ENCODE measurements at regions not wholly inside any gene's neighbourhood (a gene's known extent, or its start where the extent isn't known, plus 50 kb on each side); places are given as distances from the start of the nearest gene placed in this dataset.
"Not testable (repeated sequence)": the region's sequence is repeated elsewhere in the genome, so short reads cannot be mapped to it uniquely, and the experiment has no call there.

- H4K20me1 ChIP-seq (ENCODE audit: insufficient read depth); DNase-seq (ENCODE audit: low read depth, low spot score); POLR2A ChIA-PET; H3K27ac ChIP-seq (ENCODE audit: low read depth, low read length); H3K36me3 ChIP-seq (ENCODE audit: control insufficient read depth in 1 of 2, insufficient read depth in 2 of 2, low read length in 2 of 2); BruUV-seq (replicated peaks); ATAC-seq; H3K4me2 ChIP-seq (ENCODE audit: low read length); RAD21 ChIA-PET (ENCODE audit: low non-redundant PET in 1 of 2, low total read pairs in 2 of 2, uncharacterized antibody in 2 of 2, unreplicated experiment in 2 of 2); CTCF ChIA-PET; H3K4me3 ChIP-seq (replicated peaks in 1 of 2; ENCODE audit: low read depth in 1 of 2, low read length in 2 of 2); H2AFZ ChIP-seq (ENCODE audit: low read depth, low read length, poor library complexity, severe bottlenecking); H3K9ac ChIP-seq (ENCODE audit: low read length); H3K9me2 ChIP-seq (ENCODE audit: insufficient read depth); H3K27me3 ChIP-seq (ENCODE audit: insufficient read depth, low read length); H3K4me1 ChIP-seq (ENCODE audit: control insufficient read depth in 1 of 2, insufficient read depth in 2 of 2, low read length in 2 of 2); H3K9me3 ChIP-seq (ENCODE audit: control insufficient read depth in 1 of 2, insufficient read depth in 1 of 2, low read depth in 1 of 2, low read length in 2 of 2); intact Hi-C loops (cut with micrococcal nuclease): not testable (repeated sequence)
- H3K79me2 ChIP-seq (ENCODE audit: insufficient read depth, low read length): peaks cover 28% of the 10 kb centered on the region
Observed at GRCh38 chr2:111457191-111457590, 336.5 kb downstream of the BCL2L11 start.

DNA sequence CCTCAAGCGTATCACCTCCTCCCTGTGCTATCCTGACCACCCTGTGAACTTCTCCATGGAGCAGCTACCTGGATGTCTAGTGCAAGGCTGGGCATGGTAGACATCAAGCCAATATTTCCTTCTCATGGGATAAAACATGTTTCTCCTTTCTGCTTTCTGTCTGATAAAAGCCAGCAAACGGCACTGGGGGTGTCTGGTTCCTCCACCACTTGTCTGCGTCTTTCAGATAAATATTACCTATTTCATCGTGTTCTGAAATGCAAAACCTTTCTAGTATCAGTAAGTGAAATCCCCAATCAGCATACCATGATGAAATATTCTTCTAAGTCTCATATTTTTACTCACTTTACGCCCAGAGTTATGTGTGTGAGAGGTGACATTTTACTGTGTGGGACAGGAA is 340.2 kb downstream of the BCL2L11 start:
- DNase-seq (ENCODE audit: low read depth, low spot score); H4K20me1 ChIP-seq (ENCODE audit: insufficient read depth); H3K9ac ChIP-seq (ENCODE audit: low read length); intact Hi-C loops (cut with micrococcal nuclease); H3K36me3 ChIP-seq (ENCODE audit: control insufficient read depth in 1 of 2, insufficient read depth in 2 of 2, low read length in 2 of 2); H3K27me3 ChIP-seq (ENCODE audit: insufficient read depth, low read length); H3K9me2 ChIP-seq (ENCODE audit: insufficient read depth); H3K27ac ChIP-seq (ENCODE audit: low read depth, low read length); H3K4me3 ChIP-seq (replicated peaks in 1 of 2; ENCODE audit: low read depth in 1 of 2, low read length in 2 of 2); H3K9me3 ChIP-seq (ENCODE audit: control insufficient read depth in 1 of 2, insufficient read depth in 1 of 2, low read depth in 1 of 2, low read length in 2 of 2); POLR2A ChIA-PET; H3K4me2 ChIP-seq (ENCODE audit: low read length); CTCF ChIA-PET; RAD21 ChIA-PET (ENCODE audit: low non-redundant PET in 1 of 2, low total read pairs in 2 of 2, uncharacterized antibody in 2 of 2, unreplicated experiment in 2 of 2); ATAC-seq; H2AFZ ChIP-seq (ENCODE audit: low read depth, low read length, poor library complexity, severe bottlenecking); H3K4me1 ChIP-seq (ENCODE audit: control insufficient read depth in 1 of 2, insufficient read depth in 2 of 2, low read length in 2 of 2); BruUV-seq (replicated peaks): not testable (repeated sequence)
- H3K79me2 ChIP-seq (ENCODE audit: insufficient read depth, low read length): peaks cover 32% of the 10 kb centered on the region

DNA sequence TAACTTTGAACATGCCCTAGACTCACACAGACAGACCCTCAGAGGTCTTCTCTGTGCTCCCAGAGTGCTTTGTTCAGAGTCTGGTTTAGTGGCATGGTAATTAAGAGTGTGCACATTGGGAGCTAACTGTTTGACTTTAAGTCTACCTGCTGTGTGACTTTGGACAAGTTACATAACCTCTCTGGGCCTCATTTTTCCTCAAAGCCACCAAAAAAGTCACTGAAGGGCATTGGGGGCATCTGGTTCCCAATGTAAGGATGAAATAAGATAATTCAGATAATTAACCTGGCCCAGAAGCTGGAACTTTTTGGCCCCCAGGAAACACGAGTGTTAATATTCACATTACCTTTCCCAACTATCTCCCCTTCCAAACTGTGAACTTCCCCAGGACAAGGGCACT is 341.1 kb downstream of the BCL2L11 start:
- H4K20me1 ChIP-seq (ENCODE audit: insufficient read depth); H3K27ac ChIP-seq (ENCODE audit: low read depth, low read length); CTCF ChIA-PET; H3K27me3 ChIP-seq (ENCODE audit: insufficient read depth, low read length); H3K4me2 ChIP-seq (ENCODE audit: low read length); DNase-seq (ENCODE audit: low read depth, low spot score); BruUV-seq (replicated peaks); H3K36me3 ChIP-seq (ENCODE audit: control insufficient read depth in 1 of 2, insufficient read depth in 2 of 2, low read length in 2 of 2); RAD21 ChIA-PET (ENCODE audit: low non-redundant PET in 1 of 2, low total read pairs in 2 of 2, uncharacterized antibody in 2 of 2, unreplicated experiment in 2 of 2); H3K4me1 ChIP-seq (ENCODE audit: control insufficient read depth in 1 of 2, insufficient read depth in 2 of 2, low read length in 2 of 2); H3K4me3 ChIP-seq (replicated peaks in 1 of 2; ENCODE audit: low read depth in 1 of 2, low read length in 2 of 2); H2AFZ ChIP-seq (ENCODE audit: low read depth, low read length, poor library complexity, severe bottlenecking); POLR2A ChIA-PET; H3K9me3 ChIP-seq (ENCODE audit: control insufficient read depth in 1 of 2, insufficient read depth in 1 of 2, low read depth in 1 of 2, low read length in 2 of 2); intact Hi-C loops (cut with micrococcal nuclease); H3K9me2 ChIP-seq (ENCODE audit: insufficient read depth); H3K9ac ChIP-seq (ENCODE audit: low read length); ATAC-seq: not testable (repeated sequence)
- H3K79me2 ChIP-seq (ENCODE audit: insufficient read depth, low read length): peaks cover 36% of the 10 kb centered on the region

GRCh38 chr2:111462572-111462971 is 341.9 kb downstream of the BCL2L11 start:
- H3K27ac ChIP-seq (ENCODE audit: low read depth, low read length); H3K4me3 ChIP-seq (replicated peaks in 1 of 2; ENCODE audit: low read depth in 1 of 2, low read length in 2 of 2); H3K9ac ChIP-seq (ENCODE audit: low read length): not testable (repeated sequence)

More at GRCh38 chr2:111462572-111462971, 341.9 kb downstream of the BCL2L11 start:
- Histone ChIP-seq H3K79me2 (ENCODE audit: insufficient read depth, low read length) (peaks cover 37% of the 10 kb centered on the region), H3K4me1 (ENCODE audit: control insufficient read depth in 1 of 2, insufficient read depth in 2 of 2, low read length in 2 of 2) (peaks cover 7 to 14% of the 10 kb centered on the region in 2 experiments; a peak in 3 of 4 replicates)
- H4K20me1 ChIP-seq (ENCODE audit: insufficient read depth); H2AFZ ChIP-seq (ENCODE audit: low read depth, low read length, poor library complexity, severe bottlenecking); H3K36me3 ChIP-seq (ENCODE audit: control insufficient read depth in 1 of 2, insufficient read depth in 2 of 2, low read length in 2 of 2); H3K27me3 ChIP-seq (ENCODE audit: insufficient read depth, low read length); RAD21 ChIA-PET (ENCODE audit: low non-redundant PET in 1 of 2, low total read pairs in 2 of 2, uncharacterized antibody in 2 of 2, unreplicated experiment in 2 of 2); POLR2A ChIA-PET; BruUV-seq (replicated peaks); H3K4me2 ChIP-seq (ENCODE audit: low read length); intact Hi-C loops (cut with micrococcal nuclease); CTCF ChIA-PET; ATAC-seq; H3K9me3 ChIP-seq (ENCODE audit: control insufficient read depth in 1 of 2, insufficient read depth in 1 of 2, low read depth in 1 of 2, low read length in 2 of 2); DNase-seq (ENCODE audit: low read depth, low spot score); H3K9me2 ChIP-seq (ENCODE audit: insufficient read depth): not testable (repeated sequence)

Measured in HCT116 (cell line).